Naive B cell (primary cell): ENCODE measurements at regions not wholly inside any gene's neighbourhood (a gene's known extent, or its start where the extent isn't known, plus 50 kb on each side); places are given as distances from the start of the nearest gene placed in this dataset.
A peak's percentile ranks its signal among the peaks of the same experiment; 100 is the strongest.

Source experiments
- ATAC-seq, 2 donors: fragments of 150-1000 bp; cut with Tn5 transposase; 2 replicates each; pipeline ENCODE4 v1.10.0; 2021; ENCODE audit warnings: low read depth in 2 of 2, mild to moderate bottlenecking in 2 of 2, moderate library complexity in 2 of 2
- DNase-seq: peaks from one replicate; pipeline ENCODE4 v3.0.0; 2022
- H3K27ac Mint-ChIP-seq, 6 donors: one replicate each; pipeline ENCODE4 v1.8.0; 2020 to 2022; ENCODE audit warnings: mild to moderate bottlenecking in 6 of 6, mixed read lengths in 6 of 6, moderate library complexity in 5 of 6, inconsistent platforms in 2 of 6
- H3K27me3 Mint-ChIP-seq, 3 donors: one replicate each; pipeline ENCODE4 v1.8.0; 2021 to 2022; ENCODE audit warnings: mixed read lengths in 3 of 3, mild to moderate bottlenecking in 1 of 3
- H3K36me3 Mint-ChIP-seq, 2 donors: one replicate each; pipeline ENCODE4 v1.8.0; 2020 to 2022; ENCODE audit warnings: mixed read lengths in 2 of 2, inconsistent platforms in 1 of 2, mild to moderate bottlenecking in 1 of 2
- H3K4me1 Mint-ChIP-seq, 3 donors: one replicate each; pipeline ENCODE4 v1.8.0; 2020 to 2022; ENCODE audit warnings: mixed read lengths in 3 of 3, inconsistent platforms in 1 of 3, mild to moderate bottlenecking in 1 of 3, moderate library complexity in 1 of 3
- H3K4me3 Mint-ChIP-seq, 8 donors: one replicate each; pipeline ENCODE4 v1.8.0; 2020 to 2022; ENCODE audit warnings: mild to moderate bottlenecking in 8 of 8, mixed read lengths in 8 of 8, moderate library complexity in 8 of 8, inconsistent platforms in 2 of 8
- H3K9me3 Mint-ChIP-seq, 7 donors: one replicate each; pipeline ENCODE4 v1.8.0; 2020 to 2022; ENCODE audit warnings: mixed read lengths in 7 of 7, mild to moderate bottlenecking in 5 of 7, inconsistent platforms in 2 of 7, moderate library complexity in 1 of 7

GRCh38 chr2:45337481-45337880, 273.6 kb downstream of the SRBD1 start:
- Mint-ChIP-seq H3K9me3 (peaks cover 0 to 3% (median 0%) of the 10 kb centered on the region in 7 donors), H3K4me3 (no peak overlapping the region)
- no peak for DNase-seq

DNA sequence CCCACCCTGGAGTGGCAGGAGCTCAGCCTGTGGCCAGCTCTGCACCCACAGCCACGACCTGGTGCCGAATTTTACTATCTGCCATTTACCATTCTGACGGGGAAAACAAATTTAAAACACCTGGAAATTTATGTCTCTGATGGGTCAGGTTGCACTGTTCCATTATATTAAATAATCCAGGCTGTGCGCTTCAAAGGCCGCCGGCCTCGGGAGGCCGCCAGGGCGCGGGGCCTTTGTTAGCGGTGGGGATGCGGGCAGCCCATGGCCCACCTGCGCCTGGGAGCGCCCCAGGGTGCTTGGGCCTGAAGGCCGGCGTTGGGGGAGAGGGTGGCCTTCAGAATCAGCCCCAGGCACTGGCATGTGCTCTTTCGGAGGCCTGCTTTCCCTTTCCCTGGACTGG, 276.9 kb downstream of the SRBD1 start:
- peak overlapping the region in 1 of 6 donors; percentile 71 for H3K27ac Mint-ChIP-seq
- H3K4me3 Mint-ChIP-seq = no peak overlapping the region
- peaks cover 6 to 10% (median 9%) of the 10 kb centered on the region in 3 donors for H3K27me3 Mint-ChIP-seq
- DNase-seq (no peak), ATAC-seq (no peak)
- H3K4me1 Mint-ChIP-seq = no peaks in the 10 kb centered on the region
- H3K36me3 Mint-ChIP-seq = no peaks in the 10 kb centered on the region
- H3K9me3 Mint-ChIP-seq = no peaks in the 10 kb centered on the region

More at GRCh38 chr2:45337481-45337880, 273.6 kb downstream of the SRBD1 start:
- Mint-ChIP-seq H3K27ac (no peak overlapping the region), H3K4me1 (no peaks in the 10 kb centered on the region), H3K36me3 (no peaks in the 10 kb centered on the region), H3K27me3 (peaks cover 14 to 16% (median 16%) of the 10 kb centered on the region in 3 donors)
- ATAC-seq = no peak

DNA sequence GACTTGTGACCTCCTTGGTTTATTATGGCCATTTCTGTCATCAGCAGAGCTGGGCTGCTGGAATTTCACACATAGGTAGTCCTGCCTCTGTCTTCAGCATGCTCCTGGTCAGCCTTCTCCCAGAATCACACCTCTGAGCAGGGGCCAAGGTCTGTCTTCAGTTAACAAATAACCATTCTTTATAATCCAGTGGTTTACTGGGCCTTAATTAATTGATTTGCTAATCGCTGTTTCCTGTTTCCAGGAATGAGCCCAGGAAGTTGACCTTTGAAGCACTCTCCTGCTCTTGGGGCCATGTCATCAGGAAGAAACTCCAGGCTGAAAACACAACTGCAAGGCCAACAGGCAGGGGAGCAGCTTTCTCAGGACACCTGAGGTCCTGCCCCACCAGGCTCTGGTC, 278.5 kb downstream of the SRBD1 start:
- Mint-ChIP-seq H3K9me3 (no peaks in the 10 kb centered on the region), H3K27me3 (peaks cover 0 to 8% (median 8%) of the 10 kb centered on the region in 3 donors), H3K27ac (no peak overlapping the region), H3K36me3 (no peaks in the 10 kb centered on the region), H3K4me1 (no peaks in the 10 kb centered on the region), H3K4me3 (no peak overlapping the region)
- ATAC-seq = no peak
- no peak for DNase-seq

DNA sequence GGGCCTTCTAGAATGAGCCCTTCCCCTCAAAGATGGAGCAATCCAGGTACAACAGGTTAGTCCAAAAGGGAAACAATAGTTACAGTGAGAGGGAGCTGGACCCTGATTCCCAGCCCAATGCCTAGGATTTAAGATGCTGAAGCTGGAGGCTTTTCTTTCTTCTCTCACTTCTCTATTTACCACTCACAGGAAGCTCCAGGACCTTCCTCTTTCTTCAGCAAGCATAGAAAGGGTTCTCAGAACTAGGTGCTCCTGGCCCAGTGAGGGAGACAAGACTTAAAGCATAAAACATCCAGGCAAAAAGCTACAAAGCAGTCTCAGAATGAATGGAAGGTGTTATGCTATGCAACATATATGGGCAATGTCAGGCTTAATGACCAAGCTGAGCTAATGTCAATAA, 279.0 kb downstream of the SRBD1 start:
- H3K4me1 Mint-ChIP-seq = no peaks in the 10 kb centered on the region
- H3K9me3 Mint-ChIP-seq = no peaks in the 10 kb centered on the region
- H3K4me3 Mint-ChIP-seq = no peak overlapping the region
- H3K27me3 Mint-ChIP-seq = peaks cover 0 to 8% (median 8%) of the 10 kb centered on the region in 3 donors
- no peak for DNase-seq
- no peaks in the 10 kb centered on the region for H3K36me3 Mint-ChIP-seq
- peak in 1 of 2 donors; percentile 25 for ATAC-seq
- H3K27ac Mint-ChIP-seq = no peak overlapping the region

DNA sequence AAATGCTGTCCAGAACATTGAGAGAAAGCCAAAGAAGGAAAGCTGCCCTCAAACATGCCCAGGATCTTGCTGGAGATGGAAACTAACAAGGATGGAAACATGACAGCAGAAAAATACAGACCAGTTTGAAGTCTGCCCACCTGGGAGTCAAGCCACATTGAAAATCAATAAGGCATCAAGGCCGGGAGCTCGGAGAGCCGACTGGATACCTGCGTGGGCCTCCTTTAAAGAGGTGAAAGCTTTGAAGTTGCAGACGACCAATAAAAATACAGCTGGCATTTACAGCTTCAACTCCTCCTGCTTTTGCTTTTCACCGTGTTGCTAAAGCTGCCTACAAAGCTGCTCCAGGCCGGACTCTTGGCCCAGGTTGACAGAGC, 279.7 kb downstream of the SRBD1 start:
- Mint-ChIP-seq H3K27me3 (peaks cover 0 to 8% (median 8%) of the 10 kb centered on the region in 3 donors), H3K27ac (no peak overlapping the region), H3K4me1 (no peaks in the 10 kb centered on the region), H3K36me3 (no peaks in the 10 kb centered on the region), H3K4me3 (no peak overlapping the region), H3K9me3 (no peaks in the 10 kb centered on the region)
- ATAC-seq (no peak), DNase-seq (no peak)

DNA sequence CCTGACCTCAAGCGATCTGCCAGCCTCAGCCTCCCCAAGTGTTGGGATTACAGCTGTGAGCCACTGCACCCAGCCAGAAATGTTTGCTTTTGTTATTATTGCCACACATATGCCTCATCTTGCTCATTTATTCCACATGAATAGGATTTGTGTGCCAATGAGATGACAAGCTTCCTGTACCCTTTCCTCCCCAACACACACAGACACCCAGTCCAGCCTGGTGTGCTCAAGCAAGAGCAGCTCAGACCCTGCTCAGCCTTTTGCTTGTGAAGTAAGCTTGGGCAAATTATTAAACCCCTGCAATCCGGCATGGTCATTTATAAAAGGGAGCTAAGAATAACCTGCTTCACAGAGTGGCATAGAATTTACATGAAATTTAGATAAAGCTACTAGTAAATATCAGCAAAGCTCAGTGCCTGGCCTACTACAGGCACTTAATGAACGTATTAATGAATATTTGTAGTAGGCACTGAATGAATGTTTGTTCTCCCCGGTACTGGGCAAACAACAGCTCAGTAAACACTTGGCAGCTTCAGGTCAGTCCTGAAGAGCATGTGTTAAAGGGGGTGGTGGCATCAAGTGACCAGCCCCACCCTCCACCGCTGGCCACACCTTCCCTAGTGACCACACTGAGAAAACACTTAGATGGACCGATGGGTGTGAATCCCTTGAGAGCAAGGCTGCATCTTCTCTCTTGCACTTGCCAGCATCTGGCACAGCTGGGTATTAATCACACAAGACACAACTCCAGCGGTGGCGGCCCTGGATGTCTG, 280.2 kb downstream of the SRBD1 start:
- ATAC-seq (no peak), DNase-seq (no peak)
- H3K9me3 Mint-ChIP-seq = no peaks in the 10 kb centered on the region
- H3K4me3 Mint-ChIP-seq = no peak overlapping the region
- H3K27ac Mint-ChIP-seq = no peak overlapping the region
- no peaks in the 10 kb centered on the region for H3K36me3 Mint-ChIP-seq
- peaks cover 0 to 8% (median 8%) of the 10 kb centered on the region in 3 donors for H3K27me3 Mint-ChIP-seq
- no peaks in the 10 kb centered on the region for H3K4me1 Mint-ChIP-seq

DNA sequence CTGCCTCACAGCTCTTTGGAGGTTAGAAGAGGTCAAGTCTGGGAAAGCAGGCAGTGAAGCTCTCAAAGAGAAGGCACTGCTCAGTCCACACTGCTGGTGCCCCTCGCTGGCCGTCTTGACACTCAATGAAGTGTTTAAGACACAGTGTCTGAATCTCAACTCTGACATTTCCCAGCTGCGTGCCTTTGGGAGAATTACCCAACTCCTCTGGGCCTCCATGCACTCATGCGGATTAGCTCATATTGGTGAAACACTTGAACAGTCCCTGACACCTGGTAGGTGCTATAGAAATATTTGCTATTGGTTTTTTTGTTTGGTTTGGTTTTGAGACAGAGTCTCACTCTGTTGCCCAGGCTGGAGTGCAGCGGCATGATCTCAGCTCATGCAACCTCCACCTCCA, 281.0 kb downstream of the SRBD1 start:
- Mint-ChIP-seq H3K4me3 (no peak overlapping the region), H3K27me3 (peaks cover 0 to 8% (median 8%) of the 10 kb centered on the region in 3 donors), H3K4me1 (no peaks in the 10 kb centered on the region), H3K36me3 (no peaks in the 10 kb centered on the region), H3K27ac (no peak overlapping the region), H3K9me3 (no peaks in the 10 kb centered on the region)
- DNase-seq (no peak), ATAC-seq (no peak)

DNA sequence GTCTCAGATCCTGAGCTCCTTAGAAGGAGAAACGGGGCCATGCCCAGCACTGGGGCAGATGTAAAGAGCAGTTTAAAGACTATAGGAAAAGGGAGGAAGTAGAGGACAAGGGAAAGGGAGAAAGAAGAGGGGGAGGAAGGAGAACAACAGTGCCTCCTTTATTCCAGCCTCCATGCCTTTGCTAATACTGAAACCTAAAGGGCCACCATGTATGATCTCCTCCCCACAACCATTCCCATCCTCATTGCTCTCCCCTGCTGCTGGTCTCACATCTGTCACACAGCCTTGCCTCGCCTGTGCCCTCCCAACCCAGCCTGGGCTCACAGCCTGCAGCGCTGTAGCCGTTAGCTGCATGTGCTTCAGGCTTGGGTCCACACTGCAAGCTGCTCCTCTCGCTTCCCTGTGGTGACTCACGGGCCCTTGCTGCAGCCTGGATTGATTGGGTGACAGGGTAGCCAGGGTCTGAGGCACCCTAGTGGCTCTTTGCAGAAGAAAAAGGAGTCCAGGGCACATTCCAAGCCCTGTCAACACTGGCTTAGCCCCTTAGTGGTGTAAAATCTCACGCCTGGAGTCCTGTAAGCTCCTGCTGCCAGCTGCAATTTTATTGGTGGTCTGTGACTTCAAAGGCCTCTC, 281.9 kb downstream of the SRBD1 start:
- Mint-ChIP-seq H3K27ac (peak overlapping the region in 1 of 6 donors; percentile 53), H3K27me3 (peaks cover 0 to 8% (median 8%) of the 10 kb centered on the region in 3 donors)

DNA sequence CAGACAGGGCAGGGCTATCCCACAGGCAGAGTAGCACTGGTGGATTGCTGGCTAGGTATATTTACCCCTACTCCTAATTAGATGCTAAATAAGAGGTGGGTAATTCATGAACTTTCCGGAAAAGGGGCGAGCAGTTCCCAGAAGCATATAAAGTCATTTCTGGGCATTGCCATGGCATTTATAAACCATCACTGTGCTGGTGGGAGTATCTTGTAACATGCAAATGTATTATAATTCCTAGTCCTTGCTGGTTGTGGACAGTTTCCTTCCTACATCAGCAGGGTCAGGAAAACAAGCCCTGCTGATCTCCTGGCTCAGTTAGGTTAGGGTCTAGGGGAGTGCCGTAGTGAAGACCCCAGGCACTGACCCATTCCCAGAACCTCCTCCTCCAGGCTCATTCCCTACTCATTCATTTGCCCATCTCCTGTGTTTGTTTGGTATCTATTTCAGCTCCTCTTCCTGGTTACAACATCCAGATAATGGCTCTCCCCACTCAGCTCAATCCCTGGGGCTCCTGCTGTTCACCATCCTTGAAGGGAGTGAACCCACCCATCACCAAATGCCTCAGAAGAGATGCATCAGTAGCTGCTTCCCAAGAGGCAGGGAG, 282.7 kb downstream of the SRBD1 start:
- Mint-ChIP-seq H3K36me3 (peaks cover 0 to 5% of the 10 kb centered on the region in 2 donors), H3K27ac (no peak overlapping the region), H3K27me3 (peaks cover 0 to 8% (median 8%) of the 10 kb centered on the region in 3 donors), H3K4me3 (no peak overlapping the region), H3K9me3 (peaks cover 0 to 9% (median 4%) of the 10 kb centered on the region in 7 donors), H3K4me1 (no peaks in the 10 kb centered on the region)
- ATAC-seq = no peak
- no peak for DNase-seq

More for the DNA sequence above, 281.9 kb downstream of the SRBD1 start:
- Mint-ChIP-seq H3K36me3 (peaks cover 0 to under 1% of the 10 kb centered on the region in 2 donors), H3K4me3 (no peak overlapping the region), H3K9me3 (peaks cover 0 to under 1% (median under 1%) of the 10 kb centered on the region in 7 donors), H3K4me1 (no peaks in the 10 kb centered on the region)
- no peak for DNase-seq
- ATAC-seq = no peak

- Mint-ChIP-seq H3K27ac (no peak overlapping the region), H3K36me3 (peaks cover 0 to 5% of the 10 kb centered on the region in 2 donors), H3K9me3 (peaks cover 0 to 13% (median 5%) of the 10 kb centered on the region in 7 donors), H3K4me3 (no peak overlapping the region), H3K27me3 (peaks cover 12 to 18% (median 13%) of the 10 kb centered on the region in 3 donors), H3K4me1 (no peaks in the 10 kb centered on the region)
- ATAC-seq = no peak
- no peak for DNase-seq
Observed at GRCh38 chr2:45323344-45323743, 287.7 kb downstream of the SRBD1 start.

GRCh38 chr2:45320956-45321355, 290.1 kb downstream of the SRBD1 start:
- peaks cover 12 to 17% (median 13%) of the 10 kb centered on the region in 3 donors for H3K27me3 Mint-ChIP-seq
- peaks cover 0 to 21% (median 5%) of the 10 kb centered on the region in 7 donors for H3K9me3 Mint-ChIP-seq

GRCh38 chr2:45319683-45320455, 291.2 kb downstream of the SRBD1 start:
- Mint-ChIP-seq H3K27ac (no peak overlapping the region), H3K9me3 (peaks cover 0 to 21% (median 5%) of the 10 kb centered on the region in 7 donors), H3K4me3 (no peak overlapping the region), H3K27me3 (peaks cover 12 to 17% (median 13%) of the 10 kb centered on the region in 3 donors), H3K36me3 (peaks cover 0 to 5% of the 10 kb centered on the region in 2 donors), H3K4me1 (no peaks in the 10 kb centered on the region)
- ATAC-seq (no peak), DNase-seq (no peak)

More at GRCh38 chr2:45320956-45321355, 290.1 kb downstream of the SRBD1 start:
- H3K4me3 Mint-ChIP-seq = no peak overlapping the region
- no peak for DNase-seq
- no peaks in the 10 kb centered on the region for H3K4me1 Mint-ChIP-seq
- H3K36me3 Mint-ChIP-seq = peaks cover 0 to 5% of the 10 kb centered on the region in 2 donors
- no peak overlapping the region for H3K27ac Mint-ChIP-seq
- no peak for ATAC-seq

DNA sequence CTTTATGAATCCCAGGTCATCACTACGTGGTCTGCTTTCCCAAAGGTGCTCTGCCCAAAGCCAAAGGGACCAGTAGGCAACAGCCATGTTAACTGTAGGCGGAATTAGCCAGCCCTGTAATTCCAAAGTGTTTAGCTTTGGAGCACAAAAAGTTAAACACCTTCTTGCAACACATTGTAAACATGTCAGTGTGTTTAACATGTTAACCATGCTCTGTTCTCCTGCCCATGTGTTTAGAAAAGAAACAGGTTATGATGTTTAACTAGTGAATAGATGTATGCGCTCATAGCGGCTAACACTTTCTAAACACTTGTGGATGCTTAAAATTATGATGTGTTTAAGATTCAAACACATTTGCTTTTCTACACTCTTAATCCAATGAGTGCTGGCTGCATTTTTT, 292.4 kb downstream of the SRBD1 start:
- no peaks in the 10 kb centered on the region for H3K4me1 Mint-ChIP-seq
- H3K4me3 Mint-ChIP-seq = no peak overlapping the region
- H3K9me3 Mint-ChIP-seq = peaks cover 0 to 15% (median under 1%) of the 10 kb centered on the region in 7 donors
- H3K27me3 Mint-ChIP-seq = peaks cover 12 to 17% (median 13%) of the 10 kb centered on the region in 3 donors
- H3K27ac Mint-ChIP-seq = no peak overlapping the region
- peaks cover 0 to under 1% of the 10 kb centered on the region in 2 donors for H3K36me3 Mint-ChIP-seq
- ATAC-seq (no peak), DNase-seq (no peak)
